Endothelial cell of umbilical vein (primary cell): ENCODE measurements at regions not wholly inside any gene's neighbourhood (a gene's known extent, or its start where the extent isn't known, plus 50 kb on each side); places are given as distances from the start of the nearest gene placed in this dataset.
A peak's percentile ranks its signal among the peaks of the same experiment; 100 is the strongest.

Experiments used
- BruUV-seq: library from RNA; stranded (reverse); fragments of 400-500 nt; replicated peaks from 2 replicates; lab custom pipeline; 2021; lab: Mats Ljungman, UMichigan
- CTCF ChIA-PET: fragments of 300-600, 350-600 bp; sonication (Branson Sonifier 250); formaldehyde crosslinking; loops from one replicate; lab custom pipeline; 2021; ENCODE audit warnings: antibody characterized with exemption, inconsistent platforms; lab: Charles Lee
- POLR2A ChIA-PET: fragments of 300-600, 350-600 bp; sonication (Branson Sonifier 250); formaldehyde crosslinking; loops from one replicate; lab custom pipeline; 2021; ENCODE audit warnings: antibody characterized with exemption, inconsistent platforms; lab: Charles Lee
- DNase-seq: peaks from one replicate; pipeline ENCODE4 v3.0.0-alpha.2; 2011; ENCODE audit warnings: low read depth, low spot score
- FAIRE-seq: peaks from 2 replicates; lab custom pipeline; 2011; peaks lifted over from hg19 to GRCh38; lab: Jason Lieb, UNC
- H2AFZ ChIP-seq: 2 replicates; pipeline ENCODE4 v1.6.0; 2012; ENCODE audit warnings: low read depth, low read length, control low read depth, inconsistent platforms
- H3K27ac ChIP-seq: 2 replicates; pipeline ENCODE4 v1.5.1; 2011; ENCODE audit warnings: low read depth, mild to moderate bottlenecking, control low read depth, low read length, moderate library complexity; ENCODE audit not compliant: insufficient read depth
- H3K27me3 ChIP-seq, 2 experiments: 2 replicates each; pipeline versions ENCODE4 v1.6.0 to v1.6.1; 2011; ENCODE audit warnings: low read length in 2 of 2, mixed read lengths in 1 of 2; ENCODE audit not compliant: control insufficient read depth in 2 of 2, insufficient read depth in 2 of 2
- H3K36me3 ChIP-seq, 2 experiments: 2 replicates in 1 of 2; 3 replicates in 1 of 2; pipeline ENCODE4 v1.5.1; 2011; ENCODE audit warnings: low read length in 2 of 2, mild to moderate bottlenecking in 1 of 2, moderate library complexity in 1 of 2; ENCODE audit not compliant: control insufficient read depth in 2 of 2, insufficient read depth in 2 of 2; ENCODE audit errors: extremely low read depth in 1 of 2
- H3K4me1 ChIP-seq: 3 replicates; pipeline ENCODE4 v1.5.1; 2011; ENCODE audit warnings: mild to moderate bottlenecking, low read length; ENCODE audit not compliant: control insufficient read depth, insufficient read depth; ENCODE audit errors: extremely low read depth
- H3K4me2 ChIP-seq: 2 replicates; pipeline ENCODE4 v1.6.1; 2011; ENCODE audit warnings: low read length, control low read depth, mixed read lengths; ENCODE audit not compliant: insufficient read depth
- H3K4me3 ChIP-seq, 3 experiments: fragments of 200-600 bp in 1 of 3; sonication (generic), shearing (Covaris generic) in 1 of 3; replicated peaks in 1 of 3; 2 replicates each; pipeline ENCODE4 v1.5.1; 2011 to 2016; ENCODE audit warnings: control low read depth in 3 of 3, low read length in 3 of 3, mild to moderate bottlenecking in 2 of 3, inconsistent platforms in 1 of 3, low read depth in 1 of 3, moderate library complexity in 1 of 3; ENCODE audit not compliant: insufficient read depth in 1 of 3
- H3K79me2 ChIP-seq: 2 replicates; pipeline ENCODE4 v1.6.0; 2012; ENCODE audit warnings: low read length, inconsistent platforms; ENCODE audit not compliant: control insufficient read depth, insufficient read depth
- H3K9ac ChIP-seq: replicated peaks from 2 replicates; pipeline ENCODE3; 2011; ENCODE audit warnings: low read length, control low read depth; ENCODE audit not compliant: insufficient read depth; ENCODE audit errors: extremely low read depth
- H3K9me1 ChIP-seq: replicated peaks from 3 replicates; pipeline ENCODE4 v1.6.0; 2011; ENCODE audit warnings: mild to moderate bottlenecking, low read length; ENCODE audit not compliant: control insufficient read depth, insufficient read depth; ENCODE audit errors: extremely low read depth
- H3K9me3 ChIP-seq: replicated peaks from 2 replicates; pipeline ENCODE4 v1.5.1; 2012; ENCODE audit warnings: low read length, inconsistent platforms; ENCODE audit not compliant: control insufficient read depth, insufficient read depth
- H4K20me1 ChIP-seq: replicated peaks from 2 replicates; pipeline ENCODE3; 2011; ENCODE audit warnings: mild to moderate bottlenecking, low read length; ENCODE audit not compliant: control insufficient read depth, insufficient read depth; ENCODE audit errors: extremely low read depth
- EZH2 ChIP-seq: IDR thresholded peaks from 2 replicates; pipeline ENCODE4 v1.6.1; 2012; ENCODE audit warnings: borderline replicate concordance, low read depth, mild to moderate bottlenecking, moderate library complexity, low read length, inconsistent platforms; ENCODE audit not compliant: severe bottlenecking
- FOS ChIP-seq: IDR thresholded peaks from 2 replicates; pipeline ENCODE4 v1.6.1; 2011; ENCODE audit warnings: mild to moderate bottlenecking, low read length, moderate library complexity, borderline replicate concordance; ENCODE audit not compliant: insufficient read depth
- GATA2 ChIP-seq: IDR thresholded peaks from 2 replicates; pipeline ENCODE4 v1.7.0; 2011; ENCODE audit warnings: low read depth, mild to moderate bottlenecking, moderate library complexity, mixed read lengths, low read length; ENCODE audit not compliant: insufficient read length, insufficient read depth
- JUN ChIP-seq: IDR thresholded peaks from 2 replicates; pipeline ENCODE4 v1.6.1; 2011; ENCODE audit warnings: borderline replicate concordance, low read depth; ENCODE audit not compliant: insufficient read length, insufficient read depth
- MYC ChIP-seq: IDR thresholded peaks from one replicate; pipeline ENCODE4 v1.6.1; 2011; ENCODE audit warnings: mild to moderate bottlenecking, low read depth, low read length
- POLR2AphosphoS5 ChIP-seq: IDR thresholded peaks from 2 replicates; pipeline ENCODE4 v1.6.1; 2012; ENCODE audit warnings: low read depth, mild to moderate bottlenecking, control low read depth, low read length, moderate library complexity; ENCODE audit not compliant: insufficient read depth
- dilution Hi-C: fragments of 300-500 bp; cut with MboI; formaldehyde crosslinking; loops from one replicate; pipeline ENCODE4 v1.15.0; 2019; ENCODE audit warnings: low sequenced_read_pairs; ENCODE audit not compliant: extremely low pct_ligation_motif_present
- intact Hi-C: fragments of 100-400 bp; cut with micrococcal nuclease; formaldehyde crosslinking; loops from one replicate; pipeline ENCODE4 v1.10.0; 2022
- TF ChIP-seq, protein P1 (sequence below), 2 donors: IDR thresholded peaks; 1 replicate in 1 of 2; 2 replicates in 1 of 2; pipeline ENCODE4 v1.5.1; 2011; ENCODE audit warnings: low read length in 2 of 2, mild to moderate bottlenecking in 2 of 2, moderate library complexity in 2 of 2, control low read depth in 1 of 2, inconsistent platforms in 1 of 2, low read depth in 1 of 2; ENCODE audit not compliant: insufficient read depth in 1 of 2; ENCODE audit errors: extremely low read depth in 1 of 2
- TF ChIP-seq, protein P2 (sequence below): IDR thresholded peaks from 2 replicates; pipeline ENCODE4 v1.6.1; 2011; ENCODE audit not compliant: insufficient read depth, insufficient read length

DNA sequence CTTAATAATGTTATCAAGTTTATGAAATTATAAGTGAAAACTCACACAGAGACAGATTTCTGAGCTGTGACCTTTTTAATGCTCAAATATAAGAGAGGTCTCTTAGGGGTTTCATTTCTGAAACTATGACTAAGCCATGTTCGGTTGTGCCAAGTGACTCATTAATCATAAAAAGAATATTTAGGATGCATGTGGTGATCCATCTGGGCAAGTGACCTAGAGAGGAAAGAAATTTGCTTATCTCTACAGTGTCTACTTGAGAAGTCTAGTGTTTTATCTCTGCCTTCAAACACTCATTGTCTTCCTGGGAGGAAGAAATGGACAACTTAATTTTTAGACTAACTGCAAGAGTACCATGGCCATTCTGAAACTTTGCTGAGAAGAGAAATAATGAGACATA lies 545.3 kb upstream of the GRID2 start:
- Histone ChIP-seq H3K9ac (no peak overlapping the region), H3K4me2 (peak overlapping the region; percentile 46), H3K4me1 (peaks cover 19% of the 10 kb centered on the region), H4K20me1 (no peaks in the 10 kb centered on the region), H3K4me3 (no peak overlapping the region), H3K9me3 (no peaks in the 10 kb centered on the region), H3K27me3 (no peaks in the 10 kb centered on the region), H3K27ac (no peak overlapping the region), H3K9me1 (no peaks in the 10 kb centered on the region), H3K36me3 (no peaks in the 10 kb centered on the region), H2AFZ (no peak overlapping the region), H3K79me2 (no peaks in the 10 kb centered on the region)
- peak; percentile 67 for FAIRE-seq
- ChIA-PET POLR2A (no interaction called here), CTCF (interaction anchor here (0.7 kb wide), 1 partner anchor 15 kb away, joined by 3 read pairs; no protein-coding TSS in a partner anchor)
- peak; percentile 92 for DNase-seq
- dilution Hi-C loops, result no loop called here
- peak; percentile 85 for TF ChIP-seq FOS
- peak; percentile 85 for TF ChIP-seq GATA2
- peak; percentile 76 for TF ChIP-seq JUN
- no peak for TF ChIP-seq EZH2
- TF ChIP-seq POLR2AphosphoS5, result peak; percentile 28
- TF ChIP-seq, protein P1, sequence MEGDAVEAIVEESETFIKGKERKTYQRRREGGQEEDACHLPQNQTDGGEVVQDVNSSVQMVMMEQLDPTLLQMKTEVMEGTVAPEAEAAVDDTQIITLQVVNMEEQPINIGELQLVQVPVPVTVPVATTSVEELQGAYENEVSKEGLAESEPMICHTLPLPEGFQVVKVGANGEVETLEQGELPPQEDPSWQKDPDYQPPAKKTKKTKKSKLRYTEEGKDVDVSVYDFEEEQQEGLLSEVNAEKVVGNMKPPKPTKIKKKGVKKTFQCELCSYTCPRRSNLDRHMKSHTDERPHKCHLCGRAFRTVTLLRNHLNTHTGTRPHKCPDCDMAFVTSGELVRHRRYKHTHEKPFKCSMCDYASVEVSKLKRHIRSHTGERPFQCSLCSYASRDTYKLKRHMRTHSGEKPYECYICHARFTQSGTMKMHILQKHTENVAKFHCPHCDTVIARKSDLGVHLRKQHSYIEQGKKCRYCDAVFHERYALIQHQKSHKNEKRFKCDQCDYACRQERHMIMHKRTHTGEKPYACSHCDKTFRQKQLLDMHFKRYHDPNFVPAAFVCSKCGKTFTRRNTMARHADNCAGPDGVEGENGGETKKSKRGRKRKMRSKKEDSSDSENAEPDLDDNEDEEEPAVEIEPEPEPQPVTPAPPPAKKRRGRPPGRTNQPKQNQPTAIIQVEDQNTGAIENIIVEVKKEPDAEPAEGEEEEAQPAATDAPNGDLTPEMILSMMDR (IDR thresholded peaks at IDR 0.05; ENCODE audit: extremely low read depth in 1 of 2, insufficient read depth in 1 of 2, low read depth in 1 of 2, low read length in 2 of 2), result no peak
- no peak for TF ChIP-seq MYC
- TF ChIP-seq, protein P2, sequence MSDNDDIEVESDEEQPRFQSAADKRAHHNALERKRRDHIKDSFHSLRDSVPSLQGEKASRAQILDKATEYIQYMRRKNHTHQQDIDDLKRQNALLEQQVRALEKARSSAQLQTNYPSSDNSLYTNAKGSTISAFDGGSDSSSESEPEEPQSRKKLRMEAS, result no peak
- intact Hi-C loops, result no loop called here
- BruUV-seq, result no TSS peak
